COR-L47 (cell line): ENCODE measurements at regions not wholly inside any gene's neighbourhood (a gene's known extent, or its start where the extent isn't known, plus 50 kb on each side); places are given as distances from the start of the nearest gene placed in this dataset.
"Not testable (repeated sequence)": the region's sequence is repeated elsewhere in the genome, so short reads cannot be mapped to it uniquely, and the experiment has no call there.

ENCODE experiments used
- DNase-seq: peaks from one replicate; lab custom pipeline; 2025; lab: John Stamatoyannopoulos, UW

GRCh38 chr18:70420146-70420898 is 131.5 kb downstream of the SOCS6 start:
- DNase-seq: no peak

GRCh38 chr18:70419526-70419925 is 130.7 kb downstream of the SOCS6 start:
- DNase-seq: no peak

GRCh38 chr18:70418546-70419311 is 129.9 kb downstream of the SOCS6 start:
- DNase-seq: no peak

- no peak for DNase-seq
Observed at GRCh38 chr18:70417847-70418246, 129.0 kb downstream of the SOCS6 start.

- no peak for DNase-seq
Observed at GRCh38 chr18:70416496-70416895, 127.7 kb downstream of the SOCS6 start.

- no peak for DNase-seq
Observed at GRCh38 chr18:70415823-70416488, 127.1 kb downstream of the SOCS6 start.

GRCh38 chr18:70414315-70414900 is 125.6 kb downstream of the SOCS6 start:
- no peak for DNase-seq

GRCh38 chr18:70413455-70413854 is 124.6 kb downstream of the SOCS6 start:
- DNase-seq: no peak

- DNase-seq: no peak
Observed at GRCh38 chr18:70411876-70412435, 123.1 kb downstream of the SOCS6 start.

- no peak for DNase-seq
Observed at GRCh38 chr18:70411307-70411706, 122.5 kb downstream of the SOCS6 start.

GRCh38 chr18:70405052-70405451 is 116.2 kb downstream of the SOCS6 start:
- no peak for DNase-seq

- no peak for DNase-seq
Observed at GRCh38 chr18:70400476-70400875, 111.6 kb downstream of the SOCS6 start.

- no peak for DNase-seq
Observed at GRCh38 chr18:70398076-70398475, 109.2 kb downstream of the SOCS6 start.

GRCh38 chr18:70397259-70397925 is 108.5 kb downstream of the SOCS6 start:
- no peak for DNase-seq

- DNase-seq: not testable (repeated sequence)
Observed at GRCh38 chr18:70395771-70396170, 106.9 kb downstream of the SOCS6 start.

GRCh38 chr18:70394672-70395071 is 105.8 kb downstream of the SOCS6 start:
- no peak for DNase-seq

GRCh38 chr18:70390371-70391090 is 101.7 kb downstream of the SOCS6 start:
- no peak for DNase-seq

- DNase-seq: not testable (repeated sequence)
Observed at GRCh38 chr18:70389036-70389435, 100.2 kb downstream of the SOCS6 start.

- no peak for DNase-seq
Observed at GRCh38 chr18:70387027-70387426, 98.2 kb downstream of the SOCS6 start.

- no peak for DNase-seq
Observed at GRCh38 chr18:70386582-70386981, 97.7 kb downstream of the SOCS6 start.

- no peak for DNase-seq
Observed at GRCh38 chr18:70385474-70385873, 96.6 kb downstream of the SOCS6 start.
